Stimulated activated CD8-positive, alpha-beta memory T cell treated with anti-CD3 and anti-CD28 coated beads, Interleukin-12 subunit alpha, Interleukin-12 subunit beta, amount 100 ng/mL, for 24 hours (primary cell): ENCODE measurements at regions not wholly inside any gene's neighbourhood (a gene's known extent, or its start where the extent isn't known, plus 50 kb on each side); places are given as distances from the start of the nearest gene placed in this dataset.

Experiments used
- DNase-seq: peaks from one replicate; pipeline ENCODE4 v3.0.0-alpha.2; 2020; ENCODE audit errors: extremely low read depth

- DNase-seq, result no peak
Measured at GRCh38 chr9:118059484-118060278, 355.5 kb downstream of the TLR4 start.

- DNase-seq, result no peak
Measured at GRCh38 chr9:118083161-118083560, 379.0 kb downstream of the TLR4 start.

DNA sequence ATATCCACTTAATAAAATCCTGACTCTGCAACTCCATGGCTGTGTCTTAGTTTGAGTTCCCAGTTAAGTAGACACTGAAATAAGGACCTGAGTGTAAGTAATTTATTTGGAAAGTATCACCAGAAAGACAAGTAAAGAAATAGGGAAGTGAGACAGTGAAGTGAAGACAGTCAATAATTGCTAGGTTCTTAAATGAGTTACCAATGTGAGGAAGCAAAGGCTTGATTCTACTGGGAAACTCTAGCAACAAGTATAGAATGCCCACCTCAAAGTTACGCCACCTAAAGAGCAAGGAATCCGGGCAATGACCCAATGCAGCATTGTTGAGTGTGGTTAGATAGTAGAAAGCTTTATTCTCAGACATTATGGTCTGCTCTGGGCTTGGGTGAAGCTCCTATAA lies 383.9 kb downstream of the TLR4 start:
- DNase-seq, result no peak

DNA sequence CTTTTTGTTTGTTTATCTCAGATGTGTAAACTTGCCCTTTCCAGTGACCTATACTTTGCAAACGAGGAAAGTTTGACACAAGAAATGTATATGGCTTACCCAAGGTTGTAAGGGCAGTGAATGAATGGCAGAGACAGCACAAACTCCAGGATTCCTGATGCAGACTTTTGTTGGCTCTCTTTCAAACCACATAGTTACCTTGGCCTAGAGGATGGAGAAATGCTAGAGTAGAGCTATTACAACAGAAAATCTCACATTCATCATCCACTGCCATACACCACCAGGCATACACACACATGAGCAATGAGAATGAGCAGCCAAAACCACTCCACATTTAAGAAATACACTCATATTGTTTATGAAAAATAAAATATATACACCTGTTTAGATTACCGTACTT lies 387.0 kb downstream of the TLR4 start:
- DNase-seq, result no peak

- no peak for DNase-seq
Measured at GRCh38 chr9:118091711-118092500, 387.7 kb downstream of the TLR4 start.

DNA sequence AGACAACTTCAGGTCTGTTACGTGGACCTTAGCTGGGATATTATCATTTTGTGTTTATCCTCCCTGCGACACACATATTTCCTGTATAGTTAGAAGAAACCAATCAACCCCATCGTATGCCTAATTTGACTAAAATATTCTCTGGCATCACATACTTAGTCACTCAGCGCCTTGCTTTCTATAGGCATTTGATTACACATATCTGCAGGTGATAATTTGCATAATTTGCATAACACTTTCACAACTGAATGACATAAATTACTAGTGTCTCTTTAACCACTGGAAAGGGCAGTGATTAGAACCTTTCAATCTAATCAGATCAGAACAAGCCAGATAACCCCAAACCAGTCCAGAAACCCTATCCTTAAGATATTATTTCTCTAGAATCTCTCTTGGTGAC lies 390.2 kb downstream of the TLR4 start:
- DNase-seq, result no peak

DNA sequence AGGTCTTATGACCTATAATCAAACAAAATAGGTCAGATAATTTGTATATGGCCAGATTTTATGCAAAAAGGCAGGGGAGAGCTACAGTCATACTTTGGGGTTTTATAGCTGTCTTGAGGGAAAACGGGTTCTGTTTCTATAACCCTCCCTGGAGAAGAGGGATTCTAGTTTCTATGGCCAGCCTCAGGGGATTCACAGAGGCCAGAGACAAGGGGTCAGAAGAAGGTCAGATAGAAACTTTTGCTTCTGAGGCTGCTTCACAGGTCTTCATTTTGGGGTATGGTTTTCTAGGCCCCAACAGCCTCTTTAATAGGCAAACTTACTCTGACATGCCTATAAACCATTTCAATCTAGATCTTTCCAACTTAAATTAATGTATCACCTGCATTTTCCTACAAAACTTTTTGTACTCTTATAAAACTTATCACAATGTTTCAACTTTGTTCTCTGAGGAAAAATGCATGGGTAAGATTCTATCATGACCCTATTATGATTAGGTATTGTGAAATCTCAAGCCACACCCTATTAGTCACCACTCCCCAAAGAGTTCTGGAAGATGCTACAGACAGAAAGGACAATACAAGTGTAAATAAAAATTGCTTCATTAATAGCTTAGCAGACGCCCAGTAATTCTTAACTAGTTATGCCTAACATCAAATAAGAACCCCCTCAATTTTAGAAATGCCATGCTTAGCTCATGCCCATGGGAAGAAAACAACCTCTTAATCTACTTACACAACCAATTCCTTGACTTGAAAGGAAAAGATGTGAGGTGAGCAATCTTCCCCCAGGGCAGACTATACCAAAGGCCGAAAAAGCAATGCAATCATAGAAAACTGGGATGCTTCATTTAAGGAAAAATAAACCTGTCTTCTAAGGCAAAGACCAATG lies 396.6 kb downstream of the TLR4 start:
- DNase-seq, result no peak

DNA sequence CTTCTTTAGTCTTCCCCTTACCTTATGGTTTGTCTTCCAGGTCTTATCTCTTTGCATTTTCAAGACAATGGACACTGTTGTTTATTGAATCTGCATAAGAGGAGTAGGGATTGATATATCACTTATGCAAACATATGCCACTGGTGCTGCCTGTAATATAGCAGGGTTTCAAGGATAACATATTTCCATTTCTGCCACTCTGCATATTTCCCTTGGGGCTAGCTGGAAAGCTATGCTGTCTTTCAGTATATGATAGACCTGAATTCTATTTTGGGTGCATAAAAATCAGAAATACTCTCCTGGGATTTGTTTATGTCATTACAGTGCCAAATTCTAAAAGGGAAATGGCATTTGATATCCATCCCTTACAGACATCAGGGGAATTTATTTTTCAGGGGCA lies 400.2 kb downstream of the TLR4 start:
- no peak for DNase-seq

- no peak for DNase-seq
Measured at GRCh38 chr9:118108971-118109370, 404.8 kb downstream of the TLR4 start.

DNA sequence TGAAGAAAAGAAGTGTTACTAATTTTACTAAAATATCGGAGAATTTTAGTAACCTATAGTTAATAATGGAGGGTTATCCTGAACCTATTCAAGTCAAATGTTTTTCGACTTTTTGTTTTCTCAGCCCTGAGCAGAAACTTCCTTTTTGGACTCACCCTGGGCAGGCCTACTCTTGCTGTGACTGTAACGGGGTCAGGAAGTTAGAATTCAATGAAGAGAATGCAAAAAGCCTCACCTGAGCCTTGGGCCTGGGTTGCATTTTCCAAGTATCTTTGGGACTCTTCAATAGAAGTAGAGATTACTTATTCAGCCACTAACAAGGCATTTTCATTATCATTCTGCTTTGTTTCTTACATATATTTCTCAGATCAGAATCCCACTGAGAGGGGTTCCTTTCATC lies 405.3 kb downstream of the TLR4 start:
- no peak for DNase-seq

DNA sequence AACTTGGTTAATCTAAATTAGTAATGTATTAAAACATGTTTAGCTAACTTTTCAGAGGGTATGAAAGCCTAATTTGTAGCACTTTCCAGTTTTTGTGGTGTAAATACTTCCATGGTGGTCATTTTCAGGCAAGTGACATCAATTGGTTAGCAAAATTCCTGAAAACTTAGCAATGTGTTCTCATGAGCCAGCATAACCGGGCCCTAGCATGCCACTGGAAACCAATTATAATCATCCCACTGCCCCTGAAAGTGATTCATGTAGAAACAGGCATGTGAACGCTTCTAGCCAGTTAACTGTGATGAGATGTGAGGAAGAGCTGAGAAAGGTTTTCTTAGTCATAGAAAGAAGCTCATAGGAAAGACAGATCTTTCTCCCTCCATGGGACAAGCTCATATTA lies 417.2 kb downstream of the TLR4 start:
- no peak for DNase-seq

GRCh38 chr9:118128313-118128712 lies 424.1 kb downstream of the TLR4 start:
- DNase-seq, result no peak

DNA sequence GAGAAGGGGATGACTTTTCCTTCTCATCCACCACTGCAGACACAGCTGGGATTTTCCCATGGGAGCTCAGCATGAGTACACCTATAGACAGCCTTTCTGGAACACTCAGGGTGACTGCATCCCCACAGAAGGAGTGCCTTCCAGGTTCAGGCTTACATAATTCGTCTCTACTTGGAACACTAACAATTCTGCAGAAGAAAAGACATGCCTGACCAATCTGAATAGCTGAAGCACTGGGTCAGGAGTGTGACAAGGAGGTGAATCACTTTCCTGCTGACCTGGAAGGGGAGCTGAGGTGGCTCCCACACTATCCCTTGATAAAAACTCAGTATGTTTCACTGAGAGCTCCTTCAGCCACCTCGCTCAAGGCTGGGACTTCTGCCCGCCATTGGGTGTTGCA lies 425.3 kb downstream of the TLR4 start:
- no peak for DNase-seq

- no peak for DNase-seq
Measured at GRCh38 chr9:118148990-118149389, 444.8 kb downstream of the TLR4 start.

DNA sequence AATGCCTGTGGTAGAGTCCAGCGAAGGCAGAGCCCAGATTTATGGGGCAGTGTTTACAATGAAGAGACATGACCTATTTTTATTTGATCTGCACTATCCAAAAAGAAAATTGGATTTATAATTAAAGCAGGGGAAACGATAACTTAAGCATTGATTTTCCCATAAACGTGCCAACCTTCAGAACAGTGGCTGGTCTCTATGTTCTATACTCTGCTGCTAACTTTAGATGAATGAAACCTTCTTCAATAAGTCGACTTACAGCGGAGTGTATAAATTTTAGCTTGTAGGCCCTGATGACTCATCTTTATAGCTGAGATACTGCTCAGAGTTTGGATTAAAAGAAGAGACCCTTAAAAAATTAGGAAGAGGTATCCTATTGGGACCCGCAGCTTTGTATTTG lies 452.6 kb downstream of the TLR4 start:
- no peak for DNase-seq

- no peak for DNase-seq
Measured at GRCh38 chr9:118162716-118163115, 458.5 kb downstream of the TLR4 start.

DNA sequence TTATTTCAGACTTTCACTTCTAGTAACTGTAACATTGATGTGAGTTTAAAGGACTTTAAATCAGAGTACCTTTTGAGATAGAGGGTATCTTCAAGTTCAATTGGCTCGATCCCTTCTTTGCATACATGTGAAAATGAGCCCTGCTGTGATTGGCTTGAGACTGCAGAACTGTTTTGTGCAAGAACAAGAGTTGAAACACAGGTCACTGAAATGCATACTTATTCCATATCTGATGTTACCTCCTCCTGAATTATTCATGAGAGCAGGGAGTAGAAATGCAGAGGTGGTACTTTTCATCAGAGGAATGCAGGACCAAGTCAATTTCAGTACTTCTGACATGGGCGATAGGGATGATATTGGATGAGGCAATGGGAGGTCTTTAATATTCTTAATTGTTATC lies 459.5 kb downstream of the TLR4 start:
- no peak for DNase-seq

GRCh38 chr9:118165451-118165850 lies 461.2 kb downstream of the TLR4 start:
- DNase-seq, result no peak

DNA sequence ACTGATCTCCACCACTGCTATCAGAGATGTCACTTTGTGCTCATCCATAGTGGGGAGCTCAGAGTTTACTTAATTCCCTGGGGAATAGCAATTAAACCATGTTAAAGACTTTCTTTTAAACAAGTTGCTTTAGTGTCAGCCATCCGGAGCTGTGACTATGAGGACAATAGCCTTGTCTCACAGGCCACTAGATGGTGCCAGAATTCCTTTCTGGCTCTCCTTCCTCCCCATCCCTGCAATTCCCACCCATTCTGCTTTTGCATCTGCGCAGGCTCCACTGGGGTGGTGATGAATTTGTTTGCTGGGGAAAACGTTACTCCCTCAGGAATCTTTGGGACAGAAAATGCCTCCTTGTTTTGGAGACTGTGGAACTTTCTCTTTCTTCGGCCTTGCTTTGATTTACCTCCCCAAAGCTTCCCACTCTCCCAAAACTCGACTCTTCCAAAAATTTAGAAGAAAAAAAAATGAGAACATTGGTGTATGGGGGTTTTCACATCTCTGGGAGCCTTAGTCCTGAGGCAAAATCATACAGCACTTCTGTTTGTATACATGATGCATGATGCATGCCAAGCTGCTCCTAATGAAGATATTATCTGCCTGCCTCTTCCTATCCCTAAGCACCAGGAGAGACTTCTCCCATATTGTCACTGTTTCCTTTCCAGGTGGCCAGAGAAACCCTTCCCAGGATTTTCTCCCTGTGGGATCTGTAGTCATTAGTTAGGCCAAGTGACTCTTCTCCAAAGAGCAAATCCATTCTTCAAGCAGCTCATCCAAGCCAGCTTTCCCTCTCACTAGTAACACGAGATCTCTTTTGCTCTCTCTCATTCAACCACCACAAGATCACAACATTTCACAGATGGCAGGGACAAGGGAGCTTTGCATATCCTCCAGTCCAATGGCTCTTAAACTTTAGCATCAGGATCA lies 466.1 kb downstream of the TLR4 start:
- DNase-seq, result no peak

DNA sequence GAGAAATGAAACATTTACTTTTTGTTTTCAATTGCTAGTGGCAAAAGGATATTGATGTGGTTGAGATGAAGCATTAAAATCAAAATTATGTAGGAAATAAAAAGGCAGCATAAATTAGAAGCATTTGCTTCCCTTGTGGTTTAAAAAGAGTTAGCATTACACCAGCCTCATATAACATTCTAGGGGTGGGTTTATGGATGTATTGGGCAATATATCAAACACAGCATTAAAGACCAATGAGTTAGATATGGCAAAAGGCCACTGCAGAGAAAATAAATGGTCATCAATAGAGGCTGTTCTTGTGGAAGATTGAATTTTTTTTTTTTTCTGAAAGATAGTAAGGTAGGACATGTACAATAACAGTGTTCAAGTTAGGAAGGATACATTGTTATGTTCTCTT lies 473.0 kb downstream of the TLR4 start:
- DNase-seq, result no peak

DNA sequence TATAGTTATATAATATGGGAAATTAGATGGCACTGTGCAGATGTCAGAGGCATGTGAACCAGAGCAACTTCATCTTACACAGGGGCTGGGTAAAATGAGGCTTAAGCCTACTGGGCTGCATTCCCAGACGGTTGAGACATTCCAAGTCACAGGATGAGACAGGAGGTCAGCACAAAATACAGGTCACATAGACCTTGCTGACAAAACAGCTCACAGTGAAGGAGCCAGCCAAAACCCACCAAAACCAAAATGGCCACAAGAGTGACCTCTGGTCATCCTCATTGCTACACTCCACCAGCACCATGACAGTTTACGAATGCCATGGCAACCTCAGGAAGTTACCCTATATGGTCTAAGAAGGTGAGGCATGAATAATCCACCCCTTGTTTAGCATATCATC lies 479.4 kb downstream of the TLR4 start:
- DNase-seq, result no peak
